Loucy (cell line): ENCODE measurements at regions not wholly inside any gene's neighbourhood (a gene's known extent, or its start where the extent isn't known, plus 50 kb on each side); places are given as distances from the start of the nearest gene placed in this dataset.

Experiments
- H2AFZ ChIP-seq: fragments of 200-600 bp; sonication (generic); 2 replicates; pipeline ENCODE4 v1.6.0; 2016; ENCODE audit warnings: antibody characterized with exemption, mild to moderate bottlenecking, low read length, moderate library complexity
- H3F3A ChIP-seq: fragments of 200-600 bp; 2 replicates; pipeline ENCODE4 v1.6.0; 2016; ENCODE audit warnings: antibody characterized with exemption, low read depth, mild to moderate bottlenecking
- H3K27me3 ChIP-seq: fragments of 200-600 bp; sonication (generic); 2 replicates; pipeline ENCODE4 v1.6.1; 2014; ENCODE audit warnings: low read length, mild to moderate bottlenecking; ENCODE audit not compliant: insufficient read depth, poor library complexity, severe bottlenecking
- H3K36me3 ChIP-seq: fragments of 200-600 bp; sonication (generic); 2 replicates; pipeline ENCODE4 v1.6.1; 2016; ENCODE audit warnings: low read length; ENCODE audit not compliant: insufficient read depth
- H3K4me1 ChIP-seq: fragments of 200-600 bp; sonication (generic); 2 replicates; pipeline ENCODE4 v1.5.1; 2014; ENCODE audit warnings: low read length, mild to moderate bottlenecking; ENCODE audit not compliant: insufficient read depth, poor library complexity, severe bottlenecking
- H3K4me2 ChIP-seq: fragments of 200-600 bp; sonication (generic); 2 replicates; pipeline ENCODE4 v1.6.0; 2014; ENCODE audit warnings: antibody characterized with exemption, low read length, low read depth, mild to moderate bottlenecking; ENCODE audit not compliant: poor library complexity, severe bottlenecking
- H3K4me3 ChIP-seq: fragments of 200-600 bp; sonication (generic); 2 replicates; pipeline ENCODE4 v1.5.1; 2014; ENCODE audit warnings: low read length, mild to moderate bottlenecking, mixed read lengths; ENCODE audit not compliant: poor library complexity, severe bottlenecking
- H3K79me2 ChIP-seq: fragments of 200-600 bp; sonication (generic); 2 replicates; pipeline ENCODE4 v1.6.1; 2014; ENCODE audit warnings: low read length; ENCODE audit not compliant: insufficient read depth
- H3K9ac ChIP-seq: fragments of 200-600 bp; sonication (generic); 2 replicates; pipeline ENCODE4 v1.6.0; 2014; ENCODE audit warnings: mild to moderate bottlenecking, low read depth, low read length, moderate library complexity; ENCODE audit not compliant: poor library complexity, severe bottlenecking
- H3K9me2 ChIP-seq: fragments of 200-600 bp; sonication (generic); replicated peaks from 2 replicates; pipeline ENCODE4 v1.6.1; 2016; ENCODE audit warnings: low read depth, low read length, mixed read lengths
- H3K9me3 ChIP-seq: fragments of 200-600 bp; sonication (generic); 2 replicates; pipeline ENCODE4 v1.6.1; 2014; ENCODE audit warnings: mild to moderate bottlenecking, antibody characterized with exemption, low read length, low read depth; ENCODE audit not compliant: insufficient read depth
- H4K20me1 ChIP-seq: fragments of 200-600 bp; sonication (generic); 2 replicates; pipeline ENCODE4 v1.6.0; 2014; ENCODE audit warnings: antibody characterized with exemption, low read length, mild to moderate bottlenecking; ENCODE audit not compliant: insufficient read depth, poor library complexity, severe bottlenecking
- CTCF ChIP-seq: fragments of 200-600 bp; sonication (generic); conservative IDR thresholded peaks from 2 replicates; pipeline ENCODE4 v1.5.1; 2014; ENCODE audit warnings: mild to moderate bottlenecking, antibody characterized with exemption, low read length
- EZH2phosphoT487 ChIP-seq: fragments of 200-600 bp; IDR thresholded peaks from 2 replicates; pipeline ENCODE4 v1.6.1; 2018; ENCODE audit warnings: antibody characterized with exemption, mild to moderate bottlenecking, moderate library complexity, borderline replicate concordance

- Histone ChIP-seq H4K20me1 (no peaks in the 10 kb centered on the region), H3K9me3 (no peaks in the 10 kb centered on the region), H3F3A (no peaks in the 10 kb centered on the region), H3K9ac (no peak overlapping the region), H3K36me3 (no peaks in the 10 kb centered on the region), H3K79me2 (no peaks in the 10 kb centered on the region), H3K4me2 (no peak overlapping the region), H3K27me3 (no peaks in the 10 kb centered on the region), H3K4me1 (peaks cover 7% of the 10 kb centered on the region), H3K4me3 (no peak overlapping the region), H2AFZ (no peak overlapping the region), H3K9me2 (no peaks in the 10 kb centered on the region)
- TF ChIP-seq EZH2phosphoT487, result no peak
- no peak for TF ChIP-seq CTCF
These were observed 241.2 kb downstream of the CETN3 start for GRCh38 chr5:90168399-90168798.

- no peaks in the 10 kb centered on the region for H4K20me1 ChIP-seq
- H3K36me3 ChIP-seq, result no peaks in the 10 kb centered on the region
- TF ChIP-seq EZH2phosphoT487 (no peak), CTCF (no peak)
- no peak overlapping the region for H2AFZ ChIP-seq
- no peak overlapping the region for H3K4me3 ChIP-seq
- no peaks in the 10 kb centered on the region for H3K9me2 ChIP-seq
- no peaks in the 10 kb centered on the region for H3F3A ChIP-seq
- H3K27me3 ChIP-seq, result no peaks in the 10 kb centered on the region
- no peaks in the 10 kb centered on the region for H3K9me3 ChIP-seq
- H3K4me1 ChIP-seq, result peaks cover 7% of the 10 kb centered on the region
- H3K9ac ChIP-seq, result no peak overlapping the region
- H3K4me2 ChIP-seq, result no peak overlapping the region
- no peaks in the 10 kb centered on the region for H3K79me2 ChIP-seq
These were observed 242.7 kb downstream of the CETN3 start for GRCh38 chr5:90166816-90167215.

- Histone ChIP-seq H3K4me1 (peaks cover 2% of the 10 kb centered on the region), H3K36me3 (no peaks in the 10 kb centered on the region), H3K27me3 (no peaks in the 10 kb centered on the region), H4K20me1 (no peaks in the 10 kb centered on the region), H3K9ac (no peak overlapping the region), H3K79me2 (no peaks in the 10 kb centered on the region), H3F3A (no peaks in the 10 kb centered on the region), H3K9me2 (no peaks in the 10 kb centered on the region), H2AFZ (no peak overlapping the region), H3K4me3 (no peak overlapping the region), H3K4me2 (no peak overlapping the region), H3K9me3 (no peaks in the 10 kb centered on the region)
- TF ChIP-seq EZH2phosphoT487, result no peak
- TF ChIP-seq CTCF, result no peak
These were observed 247.2 kb downstream of the CETN3 start for GRCh38 chr5:90162324-90162723.
